Anterior cingulate cortex (tissue), 58 donors: ENCODE measurements at regions not wholly inside any gene's neighbourhood (a gene's known extent, or its start where the extent isn't known, plus 50 kb on each side); places are given as distances from the start of the nearest gene placed in this dataset.

Experiments used
- DNase-seq, 58 donors: peaks; one replicate each; lab custom pipeline; 2025; lab: John Stamatoyannopoulos, UW

GRCh38 chr1:59016390-59016789 is 232.5 kb upstream of the JUN start:
- DNase-seq, result no peak

- DNase-seq, result no peak
Measured at GRCh38 chr1:59017501-59018231, 233.8 kb upstream of the JUN start.

- no peak for DNase-seq
Measured at GRCh38 chr1:59018446-59018845, 234.6 kb upstream of the JUN start.

- no peak for DNase-seq
Measured at GRCh38 chr1:59018860-59019259, 235.0 kb upstream of the JUN start.

- peak in 1 of 58 donors; percentile 3 for DNase-seq
Measured at GRCh38 chr1:59020151-59020997, 236.5 kb upstream of the JUN start.

- DNase-seq, result no peak
Measured at GRCh38 chr1:59022199-59022598, 238.4 kb upstream of the JUN start.

GRCh38 chr1:59022799-59023198 is 239.0 kb upstream of the JUN start:
- DNase-seq, result no peak

- no peak for DNase-seq
Measured at GRCh38 chr1:59025201-59025600, 241.4 kb upstream of the JUN start.

- no peak for DNase-seq
Measured at GRCh38 chr1:59025898-59026426, 242.1 kb upstream of the JUN start.

- DNase-seq, result no peak
Measured at GRCh38 chr1:59026472-59026948, 242.7 kb upstream of the JUN start.

- DNase-seq, result no peak
Measured at GRCh38 chr1:59027177-59027576, 243.3 kb upstream of the JUN start.

- no peak for DNase-seq
Measured at GRCh38 chr1:59028048-59028447, 244.2 kb upstream of the JUN start.

- no peak for DNase-seq
Measured at GRCh38 chr1:59029411-59030167, 245.7 kb upstream of the JUN start.

- no peak for DNase-seq
Measured at GRCh38 chr1:59032228-59032627, 248.4 kb upstream of the JUN start.

GRCh38 chr1:59033761-59034160 is 249.9 kb upstream of the JUN start:
- no peak for DNase-seq

- no peak for DNase-seq
Measured at GRCh38 chr1:59034925-59035324, 251.1 kb upstream of the JUN start.

- DNase-seq, result no peak
Measured at GRCh38 chr1:59039551-59039950, 255.7 kb upstream of the JUN start.

- no peak for DNase-seq
Measured at GRCh38 chr1:59040486-59040885, 256.4 kb upstream of the FGGY start.

- peak in 1 of 58 donors; percentile 12 for DNase-seq
Measured at GRCh38 chr1:59041646-59042277, 255.1 kb upstream of the FGGY start.

- no peak for DNase-seq
Measured at GRCh38 chr1:59043796-59044195, 253.1 kb upstream of the FGGY start.
